IMR-90 (cell line): ENCODE measurements at regions not wholly inside any gene's neighbourhood (a gene's known extent, or its start where the extent isn't known, plus 50 kb on each side); places are given as distances from the start of the nearest gene placed in this dataset.

Experiments used
- CEBPB ChIP-seq: IDR thresholded peaks from 2 replicates; pipeline ENCODE4 v1.6.1; 2012; ENCODE audit warnings: low read depth, low read length, improper control_type of control experiment
- CTCF ChIP-seq: conservative IDR thresholded peaks from 2 replicates; pipeline ENCODE4 v1.5.1; 2012; ENCODE audit warnings: mild to moderate bottlenecking, low read depth, low read length, improper control_type of control experiment
- ELK1 ChIP-seq: fragments of 150-350 bp; IDR thresholded peaks from 2 replicates; pipeline ENCODE4 v1.6.1; 2016; ENCODE audit warnings: low read depth, mild to moderate bottlenecking, low read length, moderate library complexity, borderline replicate concordance
- MAFK ChIP-seq: IDR thresholded peaks from 2 replicates; pipeline ENCODE4 v1.6.1; 2012; ENCODE audit warnings: low read depth, low read length, improper control_type of control experiment
- MXI1 ChIP-seq: IDR thresholded peaks from 2 replicates; pipeline ENCODE4 v1.6.1; 2012; ENCODE audit warnings: low read depth, mild to moderate bottlenecking, low read length, moderate library complexity, borderline replicate concordance
- POLR2A ChIP-seq: IDR thresholded peaks from 2 replicates; pipeline ENCODE4 v1.6.1; 2012; ENCODE audit warnings: mild to moderate bottlenecking, low read depth, low read length
- RAD21 ChIP-seq: IDR thresholded peaks from 2 replicates; pipeline ENCODE4 v1.6.1; 2012; ENCODE audit warnings: low read length, improper control_type of control experiment
- RCOR1 ChIP-seq: IDR thresholded peaks from 2 replicates; pipeline ENCODE4 v1.6.1; 2012; ENCODE audit warnings: mild to moderate bottlenecking, low read length, improper control_type of control experiment; ENCODE audit not compliant: insufficient replicate concordance
- SMC3 ChIP-seq: fragments of 150-350 bp; IDR thresholded peaks from 2 replicates; pipeline ENCODE4 v1.6.1; 2016; ENCODE audit warnings: low read depth, mild to moderate bottlenecking, antibody characterized with exemption, low read length, moderate library complexity
- USF2 ChIP-seq: fragments of 150-350 bp; IDR thresholded peaks from 2 replicates; pipeline ENCODE4 v1.6.1; 2017; ENCODE audit warnings: mild to moderate bottlenecking, antibody characterized with exemption, low read length, low read depth

GRCh38 chr7:130887957-130888371, 154.0 kb upstream of the KLF14 start:
- no peak for TF ChIP-seq MAFK
- TF ChIP-seq CTCF: no peak
- TF ChIP-seq MXI1: 0 out of 2 replicates have a peak, but pooled peaks have one; percentile 29
- no peak for TF ChIP-seq POLR2A
- no peak for TF ChIP-seq ELK1
- TF ChIP-seq SMC3: no peak
- TF ChIP-seq USF2: no peak
- TF ChIP-seq RAD21: no peak
- TF ChIP-seq CEBPB: no peak
- no peak for TF ChIP-seq RCOR1
